ENCODE measurements at regions not wholly inside any gene's neighbourhood (a gene's known extent, or its start where the extent isn't known, plus 50 kb on each side); places are given as distances from the start of the nearest gene placed in this dataset.

- DNase-seq: no peak
These were observed 425.9 kb downstream of the SLITRK6 start for GRCh38 chr13:85373322-85373721.

- no peak for DNase-seq
These were observed 428.0 kb downstream of the SLITRK6 start for GRCh38 chr13:85371254-85371653.

- DNase-seq: no peak
These were observed 430.5 kb downstream of the SLITRK6 start for GRCh38 chr13:85368686-85369085.

GRCh38 chr13:85367887-85368286 is 431.3 kb downstream of the SLITRK6 start:
- no peak for DNase-seq

GRCh38 chr13:85366759-85367417 is 432.3 kb downstream of the SLITRK6 start:
- no peak for DNase-seq

GRCh38 chr13:85363504-85363903 is 435.7 kb downstream of the SLITRK6 start:
- DNase-seq: no peak

- DNase-seq: no peak
These were observed 436.2 kb downstream of the SLITRK6 start for GRCh38 chr13:85362980-85363379.

GRCh38 chr13:85347251-85347650 is 452.0 kb downstream of the SLITRK6 start:
- DNase-seq: no peak

- DNase-seq: no peak
These were observed 465.0 kb downstream of the SLITRK6 start for GRCh38 chr13:85334187-85334586.

- no peak for DNase-seq
These were observed 465.7 kb downstream of the SLITRK6 start for GRCh38 chr13:85333506-85334020.

GRCh38 chr13:85332615-85333014 is 466.6 kb downstream of the SLITRK6 start:
- DNase-seq: no peak

GRCh38 chr13:85321734-85322133 is 477.5 kb downstream of the SLITRK6 start:
- no peak for DNase-seq

GRCh38 chr13:85317781-85318180 is 481.4 kb downstream of the SLITRK6 start:
- no peak for DNase-seq

- no peak for DNase-seq
These were observed 482.7 kb downstream of the SLITRK6 start for GRCh38 chr13:85316506-85317025.

- no peak for DNase-seq
These were observed 484.5 kb downstream of the SLITRK6 start for GRCh38 chr13:85314686-85315085.

GRCh38 chr13:85313761-85314503 is 485.3 kb downstream of the SLITRK6 start:
- DNase-seq: no peak

GRCh38 chr13:85312071-85312470 is 487.1 kb downstream of the SLITRK6 start:
- no peak for DNase-seq

GRCh38 chr13:85303630-85304029 is 495.6 kb downstream of the SLITRK6 start:
- DNase-seq: no peak

GRCh38 chr13:85298387-85298924 is 500.8 kb downstream of the SLITRK6 start:
- no peak for DNase-seq

- DNase-seq: no peak
These were observed 510.5 kb downstream of the SLITRK6 start for GRCh38 chr13:85288698-85289097.

- no peak for DNase-seq
These were observed 511.7 kb downstream of the SLITRK6 start for GRCh38 chr13:85287528-85287927.

- DNase-seq: no peak
These were observed 513.1 kb downstream of the SLITRK6 start for GRCh38 chr13:85286081-85286480.

- no peak for DNase-seq
These were observed 514.9 kb downstream of the SLITRK6 start for GRCh38 chr13:85284349-85284748.

- DNase-seq: no peak
These were observed 515.8 kb downstream of the SLITRK6 start for GRCh38 chr13:85283408-85283807.

All from T-helper 9 cell (primary cell).